HCT116 (cell line): ENCODE measurements at regions not wholly inside any gene's neighbourhood (a gene's known extent, or its start where the extent isn't known, plus 50 kb on each side); places are given as distances from the start of the nearest gene placed in this dataset.
"Not testable (repeated sequence)": the region's sequence is repeated elsewhere in the genome, so short reads cannot be mapped to it uniquely, and the experiment has no call there.

Source experiments
- ATAC-seq: fragments of 200-7000 bp; cut with Tn5 transposase; 2 replicates; pipeline ENCODE4 v1.9.1; 2020; ENCODE audit warnings: mild to moderate bottlenecking, moderate library complexity
- BruUV-seq: library from RNA; stranded (reverse); fragments of 400-500 nt; replicated peaks from 2 replicates; lab custom pipeline; 2021; lab: Mats Ljungman, UMichigan
- CTCF ChIA-PET: fragments of 300-600 bp; sonication (Branson Sonifier 250); formaldehyde crosslinking; loops from one replicate; lab custom pipeline; 2021; ENCODE audit warnings: antibody characterized with exemption; lab: Charles Lee
- POLR2A ChIA-PET: fragments of 300-600, 350-600 bp; sonication (Branson Sonifier 250); formaldehyde crosslinking; loops from one replicate; lab custom pipeline; 2021; ENCODE audit warnings: antibody characterized with exemption; lab: Charles Lee
- RAD21 ChIA-PET, 2 experiments: fragments of 300-600 bp; sonication (Branson Sonifier 250); formaldehyde crosslinking; loops; one replicate each; lab custom pipeline; 2023; ENCODE audit warnings: low total read pairs in 2 of 2; ENCODE audit not compliant: uncharacterized antibody in 2 of 2, unreplicated experiment in 2 of 2, low non-redundant PET in 1 of 2; lab: Charles Lee
- DNase-seq: peaks from one replicate; pipeline ENCODE4 v3.0.0-alpha.2; 2010; ENCODE audit warnings: low read depth, low spot score
- H2AFZ ChIP-seq: fragments of 200-600 bp; shearing (Covaris generic), sonication (generic); 2 replicates; pipeline ENCODE4 v1.6.1; 2017; ENCODE audit warnings: low read depth, mixed run types, mixed read lengths, antibody characterized with exemption, low read length; ENCODE audit not compliant: poor library complexity, severe bottlenecking
- H3K27ac ChIP-seq: 2 replicates; pipeline ENCODE4 v1.5.1; 2012; ENCODE audit warnings: low read depth, low read length
- H3K27me3 ChIP-seq: fragments of 200-600 bp; sonication (generic); 2 replicates; pipeline ENCODE4 v1.6.1; 2016; ENCODE audit warnings: mixed run types, low read length, mixed read lengths; ENCODE audit not compliant: insufficient read depth
- H3K36me3 ChIP-seq, 2 experiments: fragments of 200-500 bp in 1 of 2; fragments of 200-600 bp in 1 of 2; sonication (Bioruptor generic) in 1 of 2; sonication (generic) in 1 of 2; 2 replicates each; pipeline versions ENCODE4 v1.5.1 to v1.6.1; 2014 to 2016; ENCODE audit warnings: low read length in 2 of 2, inconsistent platforms in 1 of 2, mixed read lengths in 1 of 2, mixed run types in 1 of 2; ENCODE audit not compliant: insufficient read depth in 2 of 2, control insufficient read depth in 1 of 2
- H3K4me1 ChIP-seq, 2 experiments: fragments of 200-600 bp in 1 of 2; sonication (generic) in 1 of 2; 2 replicates each; pipeline versions ENCODE4 v1.5.1 to v1.6.1; 2012 to 2017; ENCODE audit warnings: low read length in 2 of 2, inconsistent platforms in 1 of 2, mild to moderate bottlenecking in 1 of 2, mixed read lengths in 1 of 2, mixed run types in 1 of 2, moderate library complexity in 1 of 2; ENCODE audit not compliant: insufficient read depth in 2 of 2, control insufficient read depth in 1 of 2
- H3K4me2 ChIP-seq: fragments of 200-600 bp; sonication (generic); 2 replicates; pipeline ENCODE4 v1.6.1; 2017; ENCODE audit warnings: mixed run types, low read length, mixed read lengths
- H3K4me3 ChIP-seq, 2 experiments: fragments of 200-600 bp in 1 of 2; sonication (generic) in 1 of 2; replicated peaks in 1 of 2; 2 replicates each; pipeline ENCODE4 v1.5.1; 2011 to 2016; ENCODE audit warnings: low read length in 2 of 2, control low read depth in 1 of 2, low read depth in 1 of 2, mild to moderate bottlenecking in 1 of 2, mixed read lengths in 1 of 2, mixed run types in 1 of 2
- H3K79me2 ChIP-seq: fragments of 200-600 bp; sonication (generic); 2 replicates; pipeline ENCODE4 v1.6.1; 2017; ENCODE audit warnings: mild to moderate bottlenecking, mixed run types, low read length, moderate library complexity, mixed read lengths; ENCODE audit not compliant: insufficient read depth
- H3K9ac ChIP-seq: fragments of 200-600 bp; sonication (generic); 2 replicates; pipeline ENCODE4 v1.6.1; 2016; ENCODE audit warnings: low read length, mixed read lengths
- H3K9me2 ChIP-seq: fragments of 200-600 bp; sonication (generic), shearing (Covaris generic); 2 replicates; pipeline ENCODE4 v1.6.1; 2017; ENCODE audit warnings: mixed run types, mild to moderate bottlenecking, moderate library complexity; ENCODE audit not compliant: insufficient read depth
- H3K9me3 ChIP-seq, 2 experiments: fragments of 200-500 bp in 1 of 2; fragments of 200-600 bp in 1 of 2; sonication (Bioruptor generic) in 1 of 2; sonication (generic) in 1 of 2; 2 replicates each; pipeline ENCODE4 v1.6.1; 2014 to 2017; ENCODE audit warnings: low read length in 2 of 2, mixed read lengths in 2 of 2, inconsistent platforms in 1 of 2, low read depth in 1 of 2, mild to moderate bottlenecking in 1 of 2, mixed run types in 1 of 2, moderate library complexity in 1 of 2; ENCODE audit not compliant: control insufficient read depth in 1 of 2, insufficient read depth in 1 of 2
- H4K20me1 ChIP-seq: fragments of 200-600 bp; sonication (generic), shearing (Covaris generic); 2 replicates; pipeline ENCODE4 v1.6.1; 2017; ENCODE audit warnings: mixed run types, mild to moderate bottlenecking, moderate library complexity; ENCODE audit not compliant: insufficient read depth
- POLR2AphosphoS5 ChIP-seq: IDR thresholded peaks from 2 replicates; pipeline ENCODE4 v1.6.1; 2011; ENCODE audit warnings: mild to moderate bottlenecking, low read depth, low read length, moderate library complexity
- intact Hi-C: fragments of 100-400 bp; cut with micrococcal nuclease; formaldehyde crosslinking; loops from 2 replicates; pipeline ENCODE4 v1.10.0; 2022

GRCh38 chr9:41075671-41076070, 52.8 kb downstream of the FOXD4L6 start:
- BruUV-seq, H3K27ac ChIP-seq: not testable (repeated sequence)

DNA sequence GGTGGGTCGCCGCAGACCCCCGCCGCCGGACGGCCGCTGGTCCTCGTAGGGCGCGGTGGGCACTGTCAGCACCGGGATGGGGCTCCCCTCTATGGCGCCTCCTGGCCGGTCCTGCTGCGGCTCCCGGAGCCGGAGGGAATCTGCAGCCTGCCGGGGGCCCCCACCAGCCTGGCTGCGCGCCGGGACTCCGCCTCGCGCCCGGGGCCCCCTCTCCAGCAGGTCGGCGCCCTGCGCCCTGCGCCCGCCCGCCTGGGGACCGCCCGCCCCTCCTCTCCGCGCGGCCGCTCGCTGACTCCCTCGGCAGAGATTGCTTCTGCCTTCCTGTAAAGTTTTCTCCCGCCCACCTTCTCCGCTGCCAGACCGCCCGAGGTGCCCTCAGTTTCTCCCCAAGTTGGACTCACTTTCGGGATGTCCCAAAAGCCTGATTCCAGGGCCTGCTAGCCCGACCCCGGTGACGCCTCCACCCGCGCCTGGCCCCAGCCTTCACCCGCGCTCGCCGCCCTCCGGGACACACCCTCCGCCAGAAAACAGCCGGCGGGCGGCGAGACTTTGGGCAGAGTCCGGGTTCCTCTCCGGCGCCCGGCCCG, 54.0 kb downstream of the FOXD4L6 start:
- Histone ChIP-seq H2AFZ (peak overlapping the region; percentile 90), H3K27ac (peak overlapping the region; percentile 49; the same call in 1 of the 2 replicates), H3K4me3 (peak overlapping the region; percentile 63 to 78)
- DNase-seq, H3K79me2 ChIP-seq, H3K9me3 ChIP-seq: not testable (repeated sequence)
- 0 out of 2 replicates have a peak, but pooled peaks have one; percentile 5 for TF ChIP-seq POLR2AphosphoS5
- TF ChIP-seq, all 23 proteins: peak for 1; not testable (repeated sequence) for 22
- ATAC-seq = peak; percentile 85
- Histone ChIP-seq H3K4me1 (peaks cover 2 to 16% of the 10 kb centered on the region in 2 experiments; a peak in 2 of 4 replicates), H3K4me2 (peak overlapping the region; percentile 91), H3K9ac (peak overlapping the region; percentile 68)
- CTCF ChIA-PET, H3K36me3 ChIP-seq, POLR2A ChIA-PET, H4K20me1 ChIP-seq, H3K9me2 ChIP-seq, intact Hi-C loops, RAD21 ChIA-PET, H3K27me3 ChIP-seq, BruUV-seq: not testable (repeated sequence)

More at GRCh38 chr9:41075671-41076070, 52.8 kb downstream of the FOXD4L6 start:
- H3K4me3 ChIP-seq, H3K9me3 ChIP-seq, H3K27me3 ChIP-seq, H3K79me2 ChIP-seq, DNase-seq, H3K36me3 ChIP-seq, ATAC-seq, H3K9me2 ChIP-seq, RAD21 ChIA-PET, H3K9ac ChIP-seq, CTCF ChIA-PET, H2AFZ ChIP-seq, POLR2A ChIA-PET, H4K20me1 ChIP-seq, intact Hi-C loops: not testable (repeated sequence)
- H3K4me2 ChIP-seq = peak overlapping the region; percentile 91; the same call in 1 of the 2 replicates
- peaks cover 2 to 20% of the 10 kb centered on the region in 2 experiments; a peak in 2 of 4 replicates for H3K4me1 ChIP-seq

DNA sequence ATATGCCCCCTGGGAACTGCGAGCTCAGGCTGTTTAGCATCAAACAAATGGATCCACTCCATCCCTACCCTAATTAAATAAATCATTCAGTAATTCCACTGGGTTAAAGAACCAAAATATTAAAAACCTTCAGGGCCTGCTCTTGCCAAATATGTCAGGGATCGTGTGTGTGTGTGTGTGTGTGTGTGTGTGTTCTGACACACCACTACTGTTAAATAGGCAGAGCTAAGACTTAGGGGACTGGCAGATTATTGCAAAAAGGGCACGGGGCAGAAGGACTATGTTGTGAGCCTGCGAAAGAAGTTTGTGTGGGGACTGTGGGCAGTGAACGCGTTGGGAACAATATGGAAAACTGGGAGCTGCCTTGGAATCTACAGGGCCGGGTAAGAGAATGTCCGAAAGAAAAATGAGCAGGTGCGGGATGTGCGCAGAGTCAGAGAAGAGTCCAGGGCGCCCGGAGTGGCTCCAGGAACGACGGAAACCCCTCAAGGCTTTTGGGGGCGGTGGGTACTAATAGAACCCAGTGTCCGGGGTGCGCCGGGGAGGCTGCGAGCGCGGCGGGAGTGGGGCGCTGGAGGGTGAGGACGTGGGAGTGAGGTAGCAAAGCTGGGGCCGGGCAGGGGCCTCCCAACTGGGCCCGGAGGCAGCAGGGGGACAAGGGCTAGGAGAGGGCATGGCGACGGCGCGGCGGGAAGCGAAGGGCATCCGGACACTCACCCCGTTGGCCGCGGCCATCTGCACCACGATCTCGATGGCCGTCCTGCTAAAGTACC, 54.8 kb downstream of the FOXD4L6 start:
- RAD21 ChIA-PET, DNase-seq, POLR2A ChIA-PET, H3K9me2 ChIP-seq, H3K9me3 ChIP-seq, intact Hi-C loops, H3K36me3 ChIP-seq, H3K79me2 ChIP-seq, CTCF ChIA-PET, H2AFZ ChIP-seq, H3K27me3 ChIP-seq, BruUV-seq, H4K20me1 ChIP-seq: not testable (repeated sequence)
- Histone ChIP-seq H3K4me1 (peaks cover 2 to 14% of the 10 kb centered on the region in 2 experiments; a peak in 1 of 4 replicates), H3K4me2 (peak overlapping the region; percentile 91), H3K4me3 (peak overlapping the region; percentile 63 to 78), H3K27ac (peak overlapping the region; percentile 49; the same call in 1 of the 2 replicates), H3K9ac (peak overlapping the region; percentile 68)
- peak; percentile 24 for ATAC-seq

DNA sequence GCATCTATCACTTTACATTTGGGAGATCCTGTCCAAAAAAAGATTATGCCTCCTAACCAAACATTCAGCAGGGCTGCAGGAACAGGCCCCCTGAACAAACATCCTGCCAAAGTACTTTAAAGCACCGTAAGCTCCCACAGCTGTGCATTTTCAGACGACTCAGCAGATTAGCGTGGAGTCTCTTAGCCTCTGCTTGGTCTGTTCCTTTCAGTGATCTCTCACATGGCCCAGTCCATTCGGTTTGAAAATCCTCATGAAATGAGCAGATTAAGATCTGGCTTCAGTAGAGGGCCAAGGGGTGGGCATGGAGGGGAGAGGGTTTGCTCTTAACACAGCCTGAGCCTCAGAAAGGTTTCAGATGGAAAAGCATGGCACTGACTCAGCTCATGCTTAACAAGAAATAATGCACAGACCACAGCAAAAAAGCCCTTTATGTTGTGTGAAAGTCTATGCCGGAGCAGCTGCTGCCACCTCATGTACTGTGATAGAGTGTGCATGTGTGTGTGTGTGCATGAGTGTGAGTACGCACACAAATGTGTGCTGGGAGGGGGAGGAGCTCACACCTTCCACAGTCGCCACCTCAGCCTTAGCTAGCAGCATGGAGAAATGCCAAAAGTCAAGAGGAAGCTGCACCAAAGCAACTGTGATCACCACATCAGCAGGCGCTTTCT, 64.2 kb downstream of the FOXD4L6 start:
- H3K9me3 ChIP-seq, BruUV-seq, H3K4me1 ChIP-seq, H3K4me2 ChIP-seq, ATAC-seq, POLR2A ChIA-PET, H4K20me1 ChIP-seq, H3K27ac ChIP-seq, intact Hi-C loops, H3K4me3 ChIP-seq, H3K79me2 ChIP-seq, CTCF ChIA-PET, DNase-seq, H2AFZ ChIP-seq, RAD21 ChIA-PET, H3K9ac ChIP-seq, H3K9me2 ChIP-seq, H3K36me3 ChIP-seq, H3K27me3 ChIP-seq: not testable (repeated sequence)
